ENCODE measurements at regions not wholly inside any gene's neighbourhood (a gene's known extent, or its start where the extent isn't known, plus 50 kb on each side); places are given as distances from the start of the nearest gene placed in this dataset.

GRCh38 chr4:45638641-45639040, 485.2 kb downstream of the GABRG1 start:
- DNase-seq: no peak

DNA sequence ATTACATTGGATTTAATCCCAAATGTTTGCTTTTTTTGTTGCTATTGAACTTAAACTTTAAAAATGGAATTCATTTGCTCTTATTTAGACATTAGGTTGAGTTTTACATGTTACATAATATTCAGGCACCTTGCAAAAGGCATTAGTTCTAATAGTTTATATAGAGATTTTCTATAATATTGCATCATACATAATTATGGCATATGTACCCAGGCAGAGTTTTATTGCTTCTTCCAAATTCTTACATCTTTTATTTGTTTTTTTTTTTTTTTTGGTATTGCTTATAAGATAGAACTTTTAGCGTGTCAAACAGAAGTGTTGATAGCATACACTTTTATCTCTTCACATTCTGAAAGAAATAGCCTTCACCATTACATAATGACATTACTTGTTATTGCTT, 487.7 kb downstream of the GABRG1 start:
- DNase-seq: no peak

DNA sequence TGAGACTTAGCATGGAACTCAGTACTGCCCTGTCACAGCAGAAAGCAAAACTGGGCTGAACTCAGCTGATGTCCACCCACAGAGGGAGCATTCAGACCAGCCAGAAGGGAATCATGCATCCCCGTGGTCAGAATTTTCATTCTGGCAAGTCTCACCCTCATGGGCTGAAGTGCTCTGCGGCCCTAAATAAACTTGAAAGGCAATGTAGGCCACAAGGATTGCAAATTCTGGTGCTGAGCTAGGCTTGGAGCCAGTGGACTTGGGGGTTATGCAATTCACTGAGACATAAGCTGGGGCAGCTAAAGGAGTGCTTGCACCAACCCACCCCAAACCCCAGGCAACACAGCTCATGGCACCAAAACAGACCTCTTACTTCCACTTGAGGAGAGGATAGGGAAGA, 494.1 kb downstream of the GABRG1 start:
- DNase-seq: no peak

DNA sequence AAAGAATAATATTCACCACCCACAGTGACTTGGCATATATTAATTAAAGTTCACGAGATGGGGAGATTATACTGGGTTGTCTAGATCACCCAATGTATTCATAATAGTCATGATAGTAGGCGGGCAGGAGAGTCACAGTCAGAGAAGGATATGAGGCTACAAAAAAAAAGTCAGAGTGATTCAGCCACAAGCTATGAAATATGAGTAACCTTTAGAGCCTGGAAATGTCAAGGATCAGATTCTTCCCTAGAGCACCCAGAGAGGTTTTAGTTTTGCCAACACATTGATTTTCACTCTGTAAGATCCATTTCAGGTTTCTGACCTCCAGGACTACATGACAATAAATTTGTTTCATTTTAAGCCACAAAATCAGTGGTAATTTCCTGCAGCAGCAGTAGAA, 501.9 kb downstream of the GABRG1 start:
- DNase-seq: no peak

DNA sequence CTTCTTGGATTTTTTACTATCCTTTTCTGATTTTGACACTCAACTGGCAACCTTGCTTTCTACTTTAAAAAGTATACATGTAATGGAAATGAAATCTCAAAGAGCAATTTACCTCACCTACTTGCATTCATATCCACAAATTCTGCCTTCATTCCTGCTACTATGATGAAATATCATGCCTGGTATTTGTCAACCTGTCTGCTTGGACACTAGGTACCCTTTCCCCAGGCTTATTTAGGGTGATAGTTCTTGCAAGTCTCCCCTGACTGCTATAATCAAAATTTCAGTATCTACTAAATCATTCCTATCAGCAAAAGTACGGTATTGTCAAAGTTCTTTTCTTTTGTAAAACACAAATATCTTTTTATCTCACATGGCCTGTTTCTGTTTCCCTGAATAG, 503.0 kb downstream of the GABRG1 start:
- DNase-seq: no peak

GRCh38 chr4:45596379-45597101, 527.3 kb downstream of the GABRG1 start:
- DNase-seq: no peak

GRCh38 chr4:45580334-45580733, 543.5 kb downstream of the GABRG1 start:
- DNase-seq: no peak

GRCh38 chr4:45578874-45579273, 545.0 kb downstream of the GABRG1 start:
- DNase-seq: no peak

- no peak for DNase-seq
These were observed 547.6 kb downstream of the GABRG1 start for GRCh38 chr4:45576275-45576674.

GRCh38 chr4:45569619-45570018, 554.2 kb downstream of the GABRG1 start:
- no peak for DNase-seq

DNA sequence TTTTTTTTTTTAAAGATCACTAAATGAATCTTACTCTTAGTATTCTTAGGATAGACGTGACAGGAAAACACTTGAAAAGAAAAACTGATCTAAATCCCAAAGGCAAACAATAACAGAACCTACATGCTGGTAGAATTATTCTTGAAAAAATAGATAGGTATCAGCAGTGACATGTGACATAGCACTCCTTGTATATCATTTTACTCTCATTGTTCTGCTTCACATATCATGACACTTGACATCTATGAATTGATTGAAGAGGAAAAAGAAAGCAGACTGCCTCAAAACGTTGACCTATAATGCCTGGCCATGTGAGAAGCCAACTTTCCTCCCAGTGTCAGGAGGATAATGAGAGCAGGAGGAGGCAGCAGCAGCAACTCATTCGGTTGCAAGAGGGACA, 555.2 kb downstream of the GABRG1 start:
- DNase-seq: no peak

DNA sequence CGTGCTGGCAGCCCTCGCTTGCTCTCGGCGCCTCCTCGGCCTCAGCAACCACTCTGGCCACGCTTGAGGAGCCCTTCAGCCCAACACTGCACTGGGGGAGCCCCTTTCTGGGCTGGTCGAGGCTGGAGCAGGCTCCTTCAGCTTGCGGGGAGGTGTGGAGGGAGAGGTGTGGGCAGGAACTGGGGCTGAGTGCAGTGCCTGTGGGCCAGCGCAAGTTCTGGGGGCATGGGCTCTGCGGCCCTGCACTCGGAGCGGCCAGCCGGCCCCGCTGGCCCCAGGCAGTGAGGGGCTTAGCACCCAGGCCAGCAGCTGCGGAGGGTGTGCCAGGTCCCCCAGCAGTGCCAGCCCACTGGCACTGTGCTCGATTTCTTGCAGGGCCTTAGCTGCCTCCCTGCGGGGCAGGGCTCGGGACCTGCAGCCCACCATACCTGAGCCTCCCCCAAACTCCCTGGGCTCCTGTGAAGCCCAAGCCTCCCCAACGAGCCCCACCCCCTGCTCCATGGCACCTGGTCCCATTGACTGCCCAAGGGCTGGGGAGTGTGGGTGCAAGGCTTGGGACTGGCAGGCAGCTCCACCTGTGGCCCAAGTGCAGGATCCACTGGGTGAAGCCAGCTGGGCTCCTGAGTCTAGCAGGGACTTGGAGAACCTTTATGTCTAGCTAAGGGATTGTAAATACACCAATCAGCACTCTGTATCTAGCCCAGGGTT, 556.8 kb downstream of the GABRG1 start:
- DNase-seq: no peak

DNA sequence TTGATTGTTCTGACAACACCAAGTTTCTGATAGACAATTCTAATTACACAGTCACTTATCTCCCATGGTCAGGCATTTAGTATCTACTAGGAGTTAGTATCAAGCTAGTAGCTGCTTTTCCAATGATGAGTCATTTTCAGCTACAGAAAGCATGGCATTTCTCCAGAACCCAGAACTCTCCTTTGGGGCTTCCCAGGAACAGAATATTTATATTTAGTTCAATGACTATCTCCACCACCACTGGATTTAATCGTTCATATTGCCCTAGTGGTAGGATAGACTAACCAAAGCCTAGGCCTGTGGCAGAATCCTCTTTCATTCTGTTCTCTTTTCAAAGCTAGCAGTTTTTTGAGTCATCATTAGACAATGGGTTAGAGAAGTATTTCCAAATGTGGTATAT, 569.4 kb downstream of the GABRG1 start:
- DNase-seq: no peak

DNA sequence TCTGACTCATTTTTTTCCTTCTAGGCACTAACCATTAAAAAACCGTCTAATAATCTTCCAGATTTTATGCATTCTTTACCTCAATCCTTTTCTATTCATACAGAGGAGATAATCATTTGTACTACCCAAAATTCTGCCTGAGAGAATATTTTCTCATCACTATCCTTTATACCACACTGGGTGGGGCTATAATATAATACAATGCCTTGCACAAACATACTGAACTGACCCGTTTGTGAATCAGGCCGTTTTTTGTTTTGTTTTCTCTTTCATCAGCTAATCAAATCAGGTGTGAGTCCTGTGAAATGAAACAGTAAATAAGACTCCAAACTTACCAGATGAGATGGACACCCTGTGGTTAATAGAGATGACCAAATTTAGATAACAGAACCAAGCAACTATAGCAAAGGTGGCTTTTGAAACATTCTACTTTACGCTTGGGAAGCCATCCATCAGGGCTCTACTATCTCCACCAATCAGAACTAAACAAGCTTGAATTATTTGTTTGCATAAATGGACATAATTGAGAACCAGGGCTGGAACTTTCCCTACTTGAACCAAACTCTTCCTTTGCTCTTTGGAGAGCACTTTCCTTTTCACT, 573.0 kb downstream of the GABRG1 start:
- no peak for DNase-seq

- DNase-seq: no peak
These were observed 584.6 kb downstream of the GABRG1 start for GRCh38 chr4:45539142-45539814.

GRCh38 chr4:45530498-45530897, 593.4 kb downstream of the GABRG1 start:
- no peak for DNase-seq

DNA sequence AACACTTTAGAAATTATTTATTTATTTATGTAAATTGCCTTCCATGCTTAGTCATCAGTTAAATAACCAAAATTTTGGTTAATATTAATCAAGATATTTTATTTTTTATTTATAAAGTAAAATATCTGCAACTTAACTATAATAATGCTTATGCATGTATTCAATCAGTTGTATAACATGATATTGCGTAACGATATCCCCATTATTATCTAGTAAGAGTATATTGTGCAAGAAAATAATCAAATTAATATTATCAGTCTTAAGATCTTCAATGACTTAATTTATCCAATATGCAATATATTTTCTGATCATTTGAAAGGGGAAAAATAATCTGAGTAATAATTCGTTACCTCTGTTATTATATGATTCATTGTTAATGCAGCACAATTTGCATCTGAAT, 596.7 kb downstream of the GABRG1 start:
- DNase-seq: no peak

- DNase-seq: no peak
These were observed 605.0 kb downstream of the GABRG1 start for GRCh38 chr4:45518832-45519231.

- no peak for DNase-seq
These were observed 621.4 kb downstream of the GABRG1 start for GRCh38 chr4:45502471-45502870.

- DNase-seq: no peak
These were observed 639.1 kb downstream of the GABRG1 start for GRCh38 chr4:45484740-45485139.

DNA sequence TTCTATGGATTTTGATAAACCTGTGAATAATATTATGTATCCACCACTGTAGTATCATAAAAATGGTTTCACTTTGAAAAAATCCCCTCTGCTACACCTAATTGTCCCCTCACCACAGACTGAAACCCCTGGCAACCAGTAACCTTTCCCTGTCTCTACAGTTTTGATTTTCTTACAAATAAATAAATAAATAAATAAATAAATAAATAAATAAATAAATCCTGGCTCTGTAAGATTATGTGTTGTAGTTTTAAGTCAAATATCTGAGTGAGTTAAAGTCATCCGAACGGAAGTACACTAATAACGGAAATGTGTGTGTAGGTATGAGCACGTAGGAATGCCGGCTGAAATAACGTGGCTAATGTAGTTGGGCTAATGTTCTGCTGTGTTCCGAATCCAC, 641.5 kb downstream of the GABRG1 start:
- DNase-seq: no peak

DNA sequence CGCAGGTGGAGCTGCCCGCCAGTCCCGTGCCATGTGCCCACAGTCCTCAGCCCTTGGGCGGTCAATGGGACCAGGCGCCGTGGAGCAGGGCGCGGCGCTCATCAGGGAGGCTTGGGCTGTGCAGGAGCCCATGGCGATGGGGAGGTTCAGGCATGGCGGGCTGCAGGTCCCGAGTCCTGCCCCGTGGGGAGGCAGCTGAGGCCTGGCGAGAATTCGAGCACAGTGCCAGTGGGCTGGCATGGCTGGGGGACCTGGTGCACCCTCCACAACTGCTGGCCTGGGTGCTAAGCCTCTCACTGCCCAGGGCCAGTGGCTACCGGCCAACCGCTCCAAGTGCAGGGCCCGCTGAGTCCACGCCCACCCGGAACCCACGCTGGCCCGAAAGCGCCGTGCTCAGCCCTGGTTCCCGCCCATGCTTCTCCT, 646.5 kb downstream of the GABRG1 start:
- no peak for DNase-seq

- DNase-seq: no peak
These were observed 648.3 kb downstream of the GABRG1 start for GRCh38 chr4:45475548-45475947.

- DNase-seq: no peak
These were observed 651.4 kb downstream of the GABRG1 start for GRCh38 chr4:45472490-45472889.
